Endothelial cell of umbilical vein (primary cell): ENCODE measurements at regions not wholly inside any gene's neighbourhood (a gene's known extent, or its start where the extent isn't known, plus 50 kb on each side); places are given as distances from the start of the nearest gene placed in this dataset.

Experiments
- EZH2 ChIP-seq: IDR thresholded peaks from 2 replicates; pipeline ENCODE4 v1.6.1; 2012; ENCODE audit warnings: borderline replicate concordance, low read depth, mild to moderate bottlenecking, moderate library complexity, low read length, inconsistent platforms; ENCODE audit not compliant: severe bottlenecking
- POLR2A ChIP-seq: IDR thresholded peaks from 2 replicates; pipeline ENCODE4 v1.6.1; 2012; ENCODE audit warnings: low read depth, mild to moderate bottlenecking, control low read depth, low read length
- POLR2AphosphoS5 ChIP-seq: IDR thresholded peaks from 2 replicates; pipeline ENCODE4 v1.6.1; 2012; ENCODE audit warnings: low read depth, mild to moderate bottlenecking, control low read depth, low read length, moderate library complexity; ENCODE audit not compliant: insufficient read depth
- TF ChIP-seq, protein P1 (sequence below), 2 donors: IDR thresholded peaks; 1 replicate in 1 of 2; 2 replicates in 1 of 2; pipeline ENCODE4 v1.5.1; 2011; ENCODE audit warnings: low read length in 2 of 2, mild to moderate bottlenecking in 2 of 2, moderate library complexity in 2 of 2, control low read depth in 1 of 2, inconsistent platforms in 1 of 2, low read depth in 1 of 2; ENCODE audit not compliant: insufficient read depth in 1 of 2; ENCODE audit errors: extremely low read depth in 1 of 2
- TF ChIP-seq, protein P2 (sequence below): IDR thresholded peaks from 2 replicates; pipeline ENCODE4 v1.6.1; 2011; ENCODE audit not compliant: insufficient read depth, insufficient read length

DNA sequence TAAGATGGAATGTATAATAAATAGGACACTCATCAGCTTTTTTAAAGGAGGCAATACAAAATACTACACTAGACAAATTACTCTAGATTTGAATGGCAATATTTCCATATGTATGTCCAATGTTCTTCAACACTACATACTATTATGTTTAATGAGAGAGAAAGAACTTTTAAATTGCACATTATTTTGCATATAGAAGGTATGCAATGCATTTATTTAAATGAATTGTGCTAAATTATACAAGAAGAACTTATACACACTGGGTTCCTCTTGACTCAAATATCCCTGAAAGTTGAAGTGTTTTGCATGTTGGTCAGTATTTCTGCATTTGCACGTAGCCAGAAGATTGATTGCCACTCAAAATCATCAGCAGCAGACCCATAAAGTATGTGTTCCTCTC lies 839.6 kb downstream of the ADGRL2 start:
- no peak for TF ChIP-seq POLR2AphosphoS5
- TF ChIP-seq EZH2, result no peak
- TF ChIP-seq, protein P1, sequence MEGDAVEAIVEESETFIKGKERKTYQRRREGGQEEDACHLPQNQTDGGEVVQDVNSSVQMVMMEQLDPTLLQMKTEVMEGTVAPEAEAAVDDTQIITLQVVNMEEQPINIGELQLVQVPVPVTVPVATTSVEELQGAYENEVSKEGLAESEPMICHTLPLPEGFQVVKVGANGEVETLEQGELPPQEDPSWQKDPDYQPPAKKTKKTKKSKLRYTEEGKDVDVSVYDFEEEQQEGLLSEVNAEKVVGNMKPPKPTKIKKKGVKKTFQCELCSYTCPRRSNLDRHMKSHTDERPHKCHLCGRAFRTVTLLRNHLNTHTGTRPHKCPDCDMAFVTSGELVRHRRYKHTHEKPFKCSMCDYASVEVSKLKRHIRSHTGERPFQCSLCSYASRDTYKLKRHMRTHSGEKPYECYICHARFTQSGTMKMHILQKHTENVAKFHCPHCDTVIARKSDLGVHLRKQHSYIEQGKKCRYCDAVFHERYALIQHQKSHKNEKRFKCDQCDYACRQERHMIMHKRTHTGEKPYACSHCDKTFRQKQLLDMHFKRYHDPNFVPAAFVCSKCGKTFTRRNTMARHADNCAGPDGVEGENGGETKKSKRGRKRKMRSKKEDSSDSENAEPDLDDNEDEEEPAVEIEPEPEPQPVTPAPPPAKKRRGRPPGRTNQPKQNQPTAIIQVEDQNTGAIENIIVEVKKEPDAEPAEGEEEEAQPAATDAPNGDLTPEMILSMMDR (IDR thresholded peaks at IDR 0.05; ENCODE audit: extremely low read depth in 1 of 2, insufficient read depth in 1 of 2, low read depth in 1 of 2, low read length in 2 of 2), result no peak
- no peak for TF ChIP-seq POLR2A
- TF ChIP-seq, protein P2, sequence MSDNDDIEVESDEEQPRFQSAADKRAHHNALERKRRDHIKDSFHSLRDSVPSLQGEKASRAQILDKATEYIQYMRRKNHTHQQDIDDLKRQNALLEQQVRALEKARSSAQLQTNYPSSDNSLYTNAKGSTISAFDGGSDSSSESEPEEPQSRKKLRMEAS, result no peak
